GM12878 (cell line): ENCODE measurements at regions not wholly inside any gene's neighbourhood (a gene's known extent, or its start where the extent isn't known, plus 50 kb on each side); places are given as distances from the start of the nearest gene placed in this dataset.

Experiments used
- ATAC-seq: fragments of 200-7000 bp; cut with Tn5 transposase; 3 replicates; pipeline ENCODE4 v1.9.1; 2020; ENCODE audit warnings: mild to moderate bottlenecking, moderate library complexity
- BruUV-seq: library from RNA; stranded (reverse); fragments of 400-500 nt; replicated peaks from 2 replicates; lab custom pipeline; 2021; lab: Mats Ljungman, UMichigan
- CTCF ChIA-PET: fragments of 300-600 bp; sonication (Branson Sonifier 250); formaldehyde crosslinking; extraction: SDS; loops from one replicate; lab custom pipeline; 2021; ENCODE audit warnings: inconsistent platforms; lab: Yijun Ruan, JAX
- POLR2A ChIA-PET: fragments of 350-600 bp; formaldehyde crosslinking; extraction: SDS; loops from one replicate; lab custom pipeline; 2021; ENCODE audit warnings: inconsistent platforms; lab: Charles Lee
- RAD21 ChIA-PET: fragments of 300-600 bp; sonication (Branson Sonifier 250); formaldehyde crosslinking; loops from one replicate; lab custom pipeline; 2023; ENCODE audit warnings: antibody characterized with exemption; ENCODE audit not compliant: unreplicated experiment; lab: Charles Lee
- SMC1A ChIA-PET: fragments of 300-600 bp; sonication (Branson Sonifier 250); formaldehyde crosslinking; loops from one replicate; lab custom pipeline; 2023; ENCODE audit not compliant: unreplicated experiment, uncharacterized antibody; lab: Charles Lee
- DNase-seq: peaks from one replicate; pipeline ENCODE4 v3.0.0-alpha.2; 2011; ENCODE audit warnings: low read depth, low spot score
- FAIRE-seq: peaks from 3 replicates; lab custom pipeline; 2011; peaks lifted over from hg19 to GRCh38; lab: Jason Lieb, UNC
- H2AFZ ChIP-seq: 2 replicates; pipeline ENCODE4 v1.6.0; 2011; ENCODE audit warnings: low read depth, low read length, control low read depth; ENCODE audit not compliant: control insufficient read depth
- H3K27ac ChIP-seq: 2 replicates; pipeline ENCODE4 v1.5.1; 2011; ENCODE audit warnings: control low read depth; ENCODE audit not compliant: control insufficient read depth, insufficient read depth
- H3K27me3 ChIP-seq, 2 experiments: replicated peaks in 1 of 2; 2 replicates each; pipeline versions ENCODE4 v1.6.0 to v1.6.1; 2011; ENCODE audit warnings: low read length in 1 of 2; ENCODE audit not compliant: control insufficient read depth in 2 of 2, insufficient read depth in 2 of 2
- H3K36me3 ChIP-seq, 2 experiments: 2 replicates each; pipeline ENCODE4 v1.5.1; 2011; ENCODE audit warnings: low read length in 1 of 2; ENCODE audit not compliant: control insufficient read depth in 2 of 2, insufficient read depth in 2 of 2
- H3K4me1 ChIP-seq: 2 replicates; pipeline ENCODE4 v1.6.1; 2011; ENCODE audit warnings: mild to moderate bottlenecking, low read length, moderate library complexity, mixed read lengths; ENCODE audit not compliant: control insufficient read depth, insufficient read depth
- H3K4me2 ChIP-seq: 2 replicates; pipeline ENCODE4 v1.6.0; 2011; ENCODE audit warnings: control low read depth; ENCODE audit not compliant: control insufficient read depth, insufficient read depth
- H3K4me3 ChIP-seq: fragments of 200-600 bp; sonication (generic); 2 replicates; pipeline ENCODE4 v1.5.1; 2016
- H3K79me2 ChIP-seq: 2 replicates; pipeline ENCODE4 v1.6.0; 2011; ENCODE audit warnings: low read length; ENCODE audit not compliant: control insufficient read depth, insufficient read depth
- H3K9ac ChIP-seq: 2 replicates; pipeline ENCODE4 v1.8.0; 2011; ENCODE audit warnings: low read length, control low read depth, mixed read lengths; ENCODE audit not compliant: control insufficient read depth, insufficient read depth
- H3K9me3 ChIP-seq: replicated peaks from 3 replicates; pipeline ENCODE4 v1.5.1; 2011; ENCODE audit warnings: mild to moderate bottlenecking, low read length; ENCODE audit not compliant: control insufficient read depth, insufficient read depth
- H4K20me1 ChIP-seq: 2 replicates; pipeline ENCODE4 v1.6.0; 2011; ENCODE audit not compliant: control insufficient read depth, insufficient read depth
- ETV6 ChIP-seq, 2 experiments: fragments of 450-650 bp in 1 of 2; IDR thresholded peaks in 1 of 2; conservative IDR thresholded peaks in 1 of 2; 2 replicates each; pipeline ENCODE4 v1.6.1; 2014; ENCODE audit warnings: antibody characterized with exemption in 1 of 2, borderline replicate concordance in 1 of 2, low read depth in 1 of 2, mild to moderate bottlenecking in 1 of 2, moderate library complexity in 1 of 2
- MEF2A ChIP-seq: IDR thresholded peaks from 2 replicates; pipeline ENCODE4 v1.6.1; 2011; ENCODE audit warnings: low read depth, mild to moderate bottlenecking, low read length, moderate library complexity; ENCODE audit not compliant: insufficient read depth
- NR2C1 ChIP-seq: fragments of 450-650 bp; IDR thresholded peaks from 2 replicates; pipeline ENCODE4 v1.6.1; 2017; ENCODE audit warnings: antibody characterized with exemption, mild to moderate bottlenecking, moderate library complexity
- PBX3 ChIP-seq: IDR thresholded peaks from 2 replicates; pipeline ENCODE4 v1.6.1; 2011; ENCODE audit warnings: mild to moderate bottlenecking, low read depth, low read length, moderate library complexity; ENCODE audit not compliant: insufficient replicate concordance
- RB1 ChIP-seq: fragments of 450-650 bp; formaldehyde crosslinking; IDR thresholded peaks from 2 replicates; pipeline ENCODE4 v1.6.1; 2017; ENCODE audit warnings: mild to moderate bottlenecking, borderline replicate concordance
- RELA ChIP-seq: fragments of 450-650 bp; IDR thresholded peaks from 2 replicates; pipeline ENCODE4 v1.8.0; 2014; ENCODE audit warnings: borderline replicate concordance; ENCODE audit not compliant: partially characterized antibody
- SIX5 ChIP-seq: IDR thresholded peaks from 2 replicates; pipeline ENCODE4 v1.6.1; 2011; ENCODE audit warnings: mild to moderate bottlenecking, low read depth, low read length, moderate library complexity; ENCODE audit not compliant: severe bottlenecking
- SPI1 ChIP-seq: IDR thresholded peaks from 2 replicates; pipeline ENCODE4 v1.6.1; 2011; ENCODE audit warnings: low read depth, mild to moderate bottlenecking, low read length, moderate library complexity, borderline replicate concordance; ENCODE audit not compliant: insufficient read depth
- TCF3 ChIP-seq: IDR thresholded peaks from 2 replicates; pipeline ENCODE4 v1.6.1; 2012; ENCODE audit warnings: low read depth, mild to moderate bottlenecking, low read length, borderline replicate concordance; ENCODE audit not compliant: insufficient read depth
- YY1 ChIP-seq: IDR thresholded peaks from 2 replicates; pipeline ENCODE4 v1.6.1; 2011; ENCODE audit warnings: low read depth, mild to moderate bottlenecking, low read length
- ZBTB11 ChIP-seq: fragments of 450-650 bp; formaldehyde crosslinking; IDR thresholded peaks from 2 replicates; pipeline ENCODE4 v1.5.0; 2022; ENCODE audit warnings: mild to moderate bottlenecking, missing genetic modification characterization
- ZBTB33 ChIP-seq: fragments of 450-650 bp; IDR thresholded peaks from 2 replicates; pipeline ENCODE4 v1.6.1; 2017; ENCODE audit warnings: mild to moderate bottlenecking
- WGBS: methylation state at CpG from one replicate; pipeline ENCODE4 v1.1.6; 2016; ENCODE audit warnings: low lambda C conversion rate; ENCODE audit not compliant: insufficient replicate concordance, insufficient coverage; ENCODE audit errors: missing lambda C conversion rate; 5-methylcytosine and 5-hydroxymethylcytosine counted together
- in situ Hi-C: fragments of 300-500 bp; cut with MboI; formaldehyde crosslinking; loops from 9 replicates; pipeline ENCODE4 v1.14.3; 2018; ENCODE audit warnings: mixed read lengths
- intact Hi-C: fragments of 100-400 bp; cut with micrococcal nuclease; formaldehyde crosslinking; loops from one replicate; pipeline ENCODE4 v1.14.2; 2022; ENCODE audit not compliant: unreplicated experiment

GRCh38 chr9:74414325-74414724 lies 82.8 kb upstream of the RORB start:
- BruUV-seq: no TSS peak
- in situ Hi-C loops: no loop called here
- no peak for FAIRE-seq
- no peak for ATAC-seq
- Histone ChIP-seq H3K9ac (no peak overlapping the region), H3K79me2 (no peaks in the 10 kb centered on the region), H3K9me3 (no peaks in the 10 kb centered on the region), H4K20me1 (no peaks in the 10 kb centered on the region), H3K4me3 (no peak overlapping the region), H3K36me3 (no peaks in the 10 kb centered on the region), H2AFZ (no peak overlapping the region), H3K4me1 (no peaks in the 10 kb centered on the region), H3K4me2 (no peak overlapping the region), H3K27me3 (no peaks in the 10 kb centered on the region), H3K27ac (no peak overlapping the region)
- no peak for TF ChIP-seq ZBTB33
- TF ChIP-seq RELA: no peak
- TF ChIP-seq YY1: no peak
- TF ChIP-seq MEF2A: no peak
- no peak for TF ChIP-seq ETV6 (conservative IDR thresholded peaks at IDR 0.05 in 1 of 2, IDR thresholded peaks at IDR 0.05 in 1 of 2; ENCODE audit: borderline replicate concordance in 1 of 2, low read depth in 1 of 2)
- no peak for TF ChIP-seq NR2C1
- no peak for TF ChIP-seq SPI1
- RAD21 ChIA-PET: no interaction called here
- 33% methylated on average over 1 of the region's 1 CpG for WGBS
- SMC1A ChIA-PET: no interaction called here
- POLR2A ChIA-PET: no interaction called here
- CTCF ChIA-PET: interaction anchor here (1.1 kb wide), 1 partner anchor 87 kb away, joined by 3 read pairs; no protein-coding TSS in a partner anchor
- DNase-seq: no peak
- intact Hi-C loops: no loop called here

- Histone ChIP-seq H4K20me1 (no peaks in the 10 kb centered on the region), H3K9ac (no peak overlapping the region), H3K4me1 (no peaks in the 10 kb centered on the region), H3K9me3 (no peaks in the 10 kb centered on the region), H3K4me3 (no peak overlapping the region), H3K27ac (no peak overlapping the region), H3K79me2 (no peaks in the 10 kb centered on the region), H3K36me3 (no peaks in the 10 kb centered on the region), H3K27me3 (no peaks in the 10 kb centered on the region), H3K4me2 (no peak overlapping the region), H2AFZ (no peak overlapping the region)
- ChIA-PET SMC1A (no interaction called here), CTCF (no interaction called here), RAD21 (no interaction called here), POLR2A (no interaction called here)
- DNase-seq (no peak), ATAC-seq (no peak), FAIRE-seq (no peak)
- intact Hi-C loops (no loop called here), in situ Hi-C loops (no loop called here)
- no TSS peak for BruUV-seq
- TF ChIP-seq TCF3 (no peak), ZBTB11 (CRISPR knock-in tag) (no peak), PBX3 (no peak), SIX5 (no peak), RB1 (no peak)
Measured at GRCh38 chr9:74415995-74416394, 81.1 kb upstream of the RORB start.
